GM12878 (cell line): ENCODE measurements at regions not wholly inside any gene's neighbourhood (a gene's known extent, or its start where the extent isn't known, plus 50 kb on each side); places are given as distances from the start of the nearest gene placed in this dataset.

Experiments
- CHD1 ChIP-seq: IDR thresholded peaks from 2 replicates; pipeline ENCODE4 v1.6.1; 2012; ENCODE audit warnings: low read depth, low read length, improper control_type of control experiment
- NFYA ChIP-seq: IDR thresholded peaks from 2 replicates; pipeline ENCODE4 v1.6.1; 2011; ENCODE audit warnings: low read depth, mild to moderate bottlenecking, low read length, improper control_type of control experiment, borderline replicate concordance
- POLR2A ChIP-seq: IDR thresholded peaks from 2 replicates; pipeline ENCODE4 v1.6.1; 2011; ENCODE audit warnings: low read depth, mild to moderate bottlenecking, low read length
- SMAD5 ChIP-seq: IDR thresholded peaks from 2 replicates; pipeline ENCODE4 v1.6.1; 2016; ENCODE audit warnings: antibody characterized with exemption, low read depth
- SPI1 ChIP-seq: IDR thresholded peaks from 2 replicates; pipeline ENCODE4 v1.6.1; 2011; ENCODE audit warnings: low read depth, mild to moderate bottlenecking, low read length, moderate library complexity, borderline replicate concordance; ENCODE audit not compliant: insufficient read depth
- TF ChIP-seq, protein P1 (sequence below): fragments of 450-650 bp; IDR thresholded peaks from 2 replicates; pipeline ENCODE4 v1.6.1; 2017; ENCODE audit warnings: mild to moderate bottlenecking
- TF ChIP-seq, protein P2 (sequence below): fragments of 450-650 bp; IDR thresholded peaks from 2 replicates; pipeline ENCODE4 v1.6.1; 2016; ENCODE audit warnings: mild to moderate bottlenecking, moderate library complexity, borderline replicate concordance
- TF ChIP-seq, protein P3 (sequence below): fragments of 450-650 bp; IDR thresholded peaks from 2 replicates; pipeline ENCODE4 v1.6.1; 2016; ENCODE audit warnings: mild to moderate bottlenecking

GRCh38 chr5:156155598-156155997, 171.4 kb upstream of the SGCD start (continued):
- no peak for TF ChIP-seq NFYA
- TF ChIP-seq POLR2A = no peak
- TF ChIP-seq, protein P1, sequence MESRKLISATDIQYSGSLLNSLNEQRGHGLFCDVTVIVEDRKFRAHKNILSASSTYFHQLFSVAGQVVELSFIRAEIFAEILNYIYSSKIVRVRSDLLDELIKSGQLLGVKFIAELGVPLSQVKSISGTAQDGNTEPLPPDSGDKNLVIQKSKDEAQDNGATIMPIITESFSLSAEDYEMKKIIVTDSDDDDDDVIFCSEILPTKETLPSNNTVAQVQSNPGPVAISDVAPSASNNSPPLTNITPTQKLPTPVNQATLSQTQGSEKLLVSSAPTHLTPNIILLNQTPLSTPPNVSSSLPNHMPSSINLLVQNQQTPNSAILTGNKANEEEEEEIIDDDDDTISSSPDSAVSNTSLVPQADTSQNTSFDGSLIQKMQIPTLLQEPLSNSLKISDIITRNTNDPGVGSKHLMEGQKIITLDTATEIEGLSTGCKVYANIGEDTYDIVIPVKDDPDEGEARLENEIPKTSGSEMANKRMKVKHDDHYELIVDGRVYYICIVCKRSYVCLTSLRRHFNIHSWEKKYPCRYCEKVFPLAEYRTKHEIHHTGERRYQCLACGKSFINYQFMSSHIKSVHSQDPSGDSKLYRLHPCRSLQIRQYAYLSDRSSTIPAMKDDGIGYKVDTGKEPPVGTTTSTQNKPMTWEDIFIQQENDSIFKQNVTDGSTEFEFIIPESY = no peak
- no peak for TF ChIP-seq SMAD5
- TF ChIP-seq SPI1 = no peak
- TF ChIP-seq, protein P2, sequence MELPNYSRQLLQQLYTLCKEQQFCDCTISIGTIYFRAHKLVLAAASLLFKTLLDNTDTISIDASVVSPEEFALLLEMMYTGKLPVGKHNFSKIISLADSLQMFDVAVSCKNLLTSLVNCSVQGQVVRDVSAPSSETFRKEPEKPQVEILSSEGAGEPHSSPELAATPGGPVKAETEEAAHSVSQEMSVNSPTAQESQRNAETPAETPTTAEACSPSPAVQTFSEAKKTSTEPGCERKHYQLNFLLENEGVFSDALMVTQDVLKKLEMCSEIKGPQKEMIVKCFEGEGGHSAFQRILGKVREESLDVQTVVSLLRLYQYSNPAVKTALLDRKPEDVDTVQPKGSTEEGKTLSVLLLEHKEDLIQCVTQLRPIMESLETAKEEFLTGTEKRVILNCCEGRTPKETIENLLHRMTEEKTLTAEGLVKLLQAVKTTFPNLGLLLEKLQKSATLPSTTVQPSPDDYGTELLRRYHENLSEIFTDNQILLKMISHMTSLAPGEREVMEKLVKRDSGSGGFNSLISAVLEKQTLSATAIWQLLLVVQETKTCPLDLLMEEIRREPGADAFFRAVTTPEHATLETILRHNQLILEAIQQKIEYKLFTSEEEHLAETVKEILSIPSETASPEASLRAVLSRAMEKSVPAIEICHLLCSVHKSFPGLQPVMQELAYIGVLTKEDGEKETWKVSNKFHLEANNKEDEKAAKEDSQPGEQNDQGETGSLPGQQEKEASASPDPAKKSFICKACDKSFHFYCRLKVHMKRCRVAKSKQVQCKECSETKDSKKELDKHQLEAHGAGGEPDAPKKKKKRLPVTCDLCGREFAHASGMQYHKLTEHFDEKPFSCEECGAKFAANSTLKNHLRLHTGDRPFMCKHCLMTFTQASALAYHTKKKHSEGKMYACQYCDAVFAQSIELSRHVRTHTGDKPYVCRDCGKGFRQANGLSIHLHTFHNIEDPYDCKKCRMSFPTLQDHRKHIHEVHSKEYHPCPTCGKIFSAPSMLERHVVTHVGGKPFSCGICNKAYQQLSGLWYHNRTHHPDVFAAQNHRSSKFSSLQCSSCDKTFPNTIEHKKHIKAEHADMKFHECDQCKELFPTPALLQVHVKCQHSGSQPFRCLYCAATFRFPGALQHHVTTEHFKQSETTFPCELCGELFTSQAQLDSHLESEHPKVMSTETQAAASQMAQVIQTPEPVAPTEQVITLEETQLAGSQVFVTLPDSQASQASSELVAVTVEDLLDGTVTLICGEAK = no peak
- TF ChIP-seq, protein P3, sequence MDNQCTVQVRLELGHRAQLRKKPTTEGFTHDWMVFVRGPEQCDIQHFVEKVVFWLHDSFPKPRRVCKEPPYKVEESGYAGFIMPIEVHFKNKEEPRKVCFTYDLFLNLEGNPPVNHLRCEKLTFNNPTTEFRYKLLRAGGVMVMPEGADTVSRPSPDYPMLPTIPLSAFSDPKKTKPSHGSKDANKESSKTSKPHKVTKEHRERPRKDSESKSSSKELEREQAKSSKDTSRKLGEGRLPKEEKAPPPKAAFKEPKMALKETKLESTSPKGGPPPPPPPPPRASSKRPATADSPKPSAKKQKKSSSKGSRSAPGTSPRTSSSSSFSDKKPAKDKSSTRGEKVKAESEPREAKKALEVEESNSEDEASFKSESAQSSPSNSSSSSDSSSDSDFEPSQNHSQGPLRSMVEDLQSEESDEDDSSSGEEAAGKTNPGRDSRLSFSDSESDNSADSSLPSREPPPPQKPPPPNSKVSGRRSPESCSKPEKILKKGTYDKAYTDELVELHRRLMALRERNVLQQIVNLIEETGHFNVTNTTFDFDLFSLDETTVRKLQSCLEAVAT = no peak
- no peak for TF ChIP-seq CHD1
- TF ChIP-seq, all 136 proteins: peak for 0
